ENCODE measurements at regions not wholly inside any gene's neighbourhood (a gene's known extent, or its start where the extent isn't known, plus 50 kb on each side); places are given as distances from the start of the nearest gene placed in this dataset.

DNA sequence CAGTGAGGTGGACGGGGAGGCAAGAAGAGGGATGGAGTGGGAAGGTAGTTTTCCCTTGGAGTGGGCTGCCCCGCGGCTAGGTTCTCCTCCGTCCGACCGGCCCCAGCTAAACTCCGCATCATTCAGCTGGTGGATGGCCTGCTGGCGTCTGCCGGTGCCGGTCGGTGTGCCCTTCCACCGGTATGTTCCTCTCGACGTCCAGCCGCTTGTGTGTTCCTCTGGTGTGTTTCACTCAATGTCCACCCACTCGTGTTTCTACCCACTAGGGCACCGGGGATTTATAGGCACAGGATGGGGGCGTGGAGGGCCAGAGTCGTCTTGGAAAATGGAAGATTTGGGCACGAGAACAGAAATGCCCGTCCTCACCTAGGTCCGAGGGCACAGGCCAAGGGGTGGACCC, 931.7 kb upstream of the B3GALT2 start:
- no peak for DNase-seq (ENCODE audit: low read depth in 1 of 2, low spot score in 1 of 2)

DNA sequence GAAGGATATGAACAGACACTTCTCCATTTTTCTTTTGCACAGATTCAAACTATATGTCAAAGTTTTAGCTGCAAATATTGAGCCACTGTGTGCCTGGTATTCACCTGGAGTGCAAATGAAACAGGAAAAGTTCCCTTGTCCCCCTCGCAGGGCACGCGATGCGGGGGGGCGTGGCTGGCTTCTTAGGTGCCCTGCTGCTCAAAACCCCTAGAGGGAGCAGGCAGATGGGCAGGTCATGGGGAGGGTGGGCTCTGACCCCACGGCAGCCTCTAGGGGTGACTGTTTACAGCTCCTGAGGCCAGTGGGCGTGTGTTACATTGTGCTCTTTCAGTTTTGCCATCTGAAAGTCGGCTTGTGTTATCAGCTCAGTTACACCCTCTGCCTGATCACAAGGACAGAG, 931.2 kb upstream of the B3GALT2 start:
- no peak for DNase-seq (ENCODE audit: low read depth in 1 of 2, low spot score in 1 of 2)

GRCh38 chr1:194114288-194114687, 927.9 kb upstream of the B3GALT2 start:
- no peak for DNase-seq (ENCODE audit: low read depth in 1 of 2, low spot score in 1 of 2)

- no peak for DNase-seq (ENCODE audit: low read depth in 1 of 2, low spot score in 1 of 2)
These were observed 919.0 kb upstream of the B3GALT2 start for GRCh38 chr1:194105381-194105780.

GRCh38 chr1:194104247-194104844, 917.9 kb upstream of the B3GALT2 start:
- DNase-seq (ENCODE audit: low read depth in 1 of 2, low spot score in 1 of 2), result no peak

GRCh38 chr1:194103516-194104246, 917.3 kb upstream of the B3GALT2 start:
- DNase-seq (ENCODE audit: low read depth in 1 of 2, low spot score in 1 of 2), result no peak

- DNase-seq (ENCODE audit: low read depth in 1 of 2, low spot score in 1 of 2), result no peak
These were observed 916.7 kb upstream of the B3GALT2 start for GRCh38 chr1:194103101-194103500.

GRCh38 chr1:194102607-194103006, 916.2 kb upstream of the B3GALT2 start:
- no peak for DNase-seq (ENCODE audit: low read depth in 1 of 2, low spot score in 1 of 2)

- no peak for DNase-seq (ENCODE audit: low read depth in 1 of 2, low spot score in 1 of 2)
These were observed 898.3 kb upstream of the B3GALT2 start for GRCh38 chr1:194084755-194085154.

GRCh38 chr1:194081444-194081843, 895.0 kb upstream of the B3GALT2 start:
- no peak for DNase-seq (ENCODE audit: low read depth in 1 of 2, low spot score in 1 of 2)

DNA sequence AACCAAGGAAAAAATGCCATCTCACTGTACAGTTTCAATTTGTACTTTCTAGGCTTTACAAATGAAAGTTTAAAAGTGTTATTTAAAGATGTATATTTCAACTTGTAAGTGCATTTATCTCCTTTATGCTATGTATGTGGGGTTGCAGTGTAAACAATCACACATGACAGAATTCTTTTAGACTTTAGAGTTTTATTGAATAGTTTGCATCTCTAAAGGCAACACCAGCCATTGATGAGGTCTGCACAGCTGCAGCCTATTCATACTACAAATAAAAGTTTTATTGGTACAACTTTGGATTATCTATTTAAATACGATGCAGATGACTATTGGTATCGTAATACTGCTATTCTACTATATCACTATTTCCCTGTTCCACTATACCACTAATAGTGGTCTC, 894.4 kb upstream of the B3GALT2 start:
- no peak for DNase-seq (ENCODE audit: low read depth in 1 of 2, low spot score in 1 of 2)

DNA sequence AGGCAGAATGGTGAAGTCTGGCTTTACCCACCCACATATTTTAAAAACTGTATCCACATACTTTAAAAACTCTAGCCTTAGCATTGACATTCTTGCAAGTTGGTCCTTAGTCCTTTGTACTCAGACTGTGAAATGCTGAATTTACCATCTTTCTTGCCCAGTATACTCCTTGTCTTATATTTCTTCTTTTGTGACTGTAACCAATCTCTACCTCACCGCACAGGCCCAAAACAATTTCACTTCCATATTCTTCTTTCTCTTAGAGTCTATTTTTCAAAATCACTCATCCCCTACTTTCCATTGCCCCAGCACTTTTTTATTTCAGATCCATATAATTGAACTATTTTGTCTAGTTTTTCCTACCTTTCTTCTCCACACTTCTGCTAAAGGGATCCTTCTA, 892.4 kb upstream of the B3GALT2 start:
- DNase-seq (ENCODE audit: low read depth in 1 of 2, low spot score in 1 of 2), result no peak

GRCh38 chr1:194076646-194077045, 890.2 kb upstream of the B3GALT2 start:
- DNase-seq (ENCODE audit: low read depth in 1 of 2, low spot score in 1 of 2), result no peak

DNA sequence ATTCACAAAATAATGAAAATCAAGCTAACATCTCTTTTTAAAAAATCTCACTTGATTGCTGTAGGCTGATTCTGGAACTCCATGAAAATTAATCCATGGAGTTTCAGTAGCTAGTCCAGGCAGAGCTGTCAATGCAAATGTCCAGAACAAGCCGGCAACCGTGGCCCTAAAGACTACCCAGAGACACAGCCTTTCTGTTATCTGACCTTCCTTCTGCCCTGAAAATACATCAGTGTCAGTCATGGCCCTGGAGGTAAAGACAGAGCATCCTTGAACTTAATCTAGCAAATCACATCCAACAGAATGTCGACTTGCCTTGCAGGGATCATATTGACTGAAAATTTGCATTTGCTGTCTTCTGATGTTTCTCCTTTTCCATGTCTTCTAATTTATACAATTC, 887.4 kb upstream of the B3GALT2 start:
- no peak for DNase-seq (ENCODE audit: low read depth in 1 of 2, low spot score in 1 of 2)

GRCh38 chr1:194071205-194071604, 884.8 kb upstream of the B3GALT2 start:
- no peak for DNase-seq (ENCODE audit: low read depth in 1 of 2, low spot score in 1 of 2)

DNA sequence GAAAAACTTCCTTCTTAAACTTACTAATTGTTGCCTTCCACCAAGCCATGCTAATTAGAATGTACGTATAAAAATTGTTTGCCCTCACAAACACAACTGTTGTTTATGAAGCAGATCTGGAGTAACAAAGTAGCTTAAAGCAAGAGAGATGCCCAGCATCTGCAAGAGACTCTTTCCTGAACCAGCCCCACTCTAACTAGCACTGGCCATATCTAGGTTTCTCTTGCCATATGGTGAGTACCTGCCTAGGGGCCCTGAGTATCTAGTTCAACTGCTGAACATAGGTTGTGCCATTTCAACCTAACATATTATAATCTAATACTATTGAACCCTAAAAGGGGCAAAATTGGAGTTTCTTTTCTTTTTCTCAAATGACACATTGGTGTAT, 883.4 kb upstream of the B3GALT2 start:
- no peak for DNase-seq (ENCODE audit: low read depth in 1 of 2, low spot score in 1 of 2)

- no peak for DNase-seq (ENCODE audit: low read depth in 1 of 2, low spot score in 1 of 2)
These were observed 882.9 kb upstream of the B3GALT2 start for GRCh38 chr1:194069168-194069830.

DNA sequence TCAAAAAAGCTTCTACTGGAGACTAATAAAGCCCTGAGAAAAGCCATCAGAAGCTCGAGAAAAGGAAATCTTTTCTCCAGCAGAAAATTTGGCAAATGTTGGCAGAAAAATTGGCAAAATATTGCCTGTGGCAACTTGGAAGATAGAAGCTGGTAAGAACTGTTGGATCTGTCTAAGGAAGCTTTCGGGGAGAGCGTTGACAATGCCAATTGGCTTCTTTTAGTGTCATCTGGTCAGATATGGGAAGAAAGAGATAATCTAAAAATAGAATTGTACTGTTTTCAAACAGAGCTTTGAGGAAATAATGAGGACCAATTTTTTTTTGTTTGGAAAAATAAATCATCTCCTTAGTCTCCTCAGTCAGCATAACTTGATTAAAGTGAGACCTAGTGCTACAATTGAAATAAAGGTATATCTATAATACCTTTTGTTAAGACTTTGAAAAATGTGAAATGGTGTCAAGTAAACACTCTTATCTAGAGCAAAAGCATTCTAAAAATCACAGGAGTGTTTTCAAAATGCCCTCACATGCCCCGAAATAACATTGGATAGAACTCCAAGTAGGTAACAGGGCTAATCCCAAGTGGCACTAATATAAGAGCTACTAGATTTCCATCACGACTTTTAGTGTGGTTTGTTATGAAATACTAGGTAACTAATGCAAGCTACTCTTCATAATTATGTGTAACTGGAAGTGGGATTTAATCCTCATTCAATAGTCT, 882.2 kb upstream of the B3GALT2 start:
- no peak for DNase-seq (ENCODE audit: low read depth in 1 of 2, low spot score in 1 of 2)

DNA sequence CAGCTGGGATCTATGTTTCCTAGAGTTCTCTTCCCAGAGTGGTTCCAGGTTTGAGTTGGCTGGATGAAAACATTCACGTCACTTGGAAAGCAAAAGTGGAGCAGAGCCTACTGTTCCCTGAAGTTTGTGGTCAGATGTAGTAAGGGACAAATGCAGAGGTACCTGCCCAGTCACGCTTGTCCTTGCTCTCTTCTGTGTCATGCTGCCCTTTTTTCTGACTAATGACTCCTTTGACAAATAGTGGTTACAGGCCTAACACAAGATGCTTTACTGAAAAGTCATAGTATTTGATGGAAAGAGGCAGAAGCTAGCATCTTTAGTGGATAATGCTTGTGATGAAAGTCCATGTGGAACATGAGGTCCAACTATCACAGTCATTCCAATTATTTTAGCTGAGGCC, 881.4 kb upstream of the B3GALT2 start:
- no peak for DNase-seq (ENCODE audit: low read depth in 1 of 2, low spot score in 1 of 2)

- DNase-seq (ENCODE audit: low read depth in 1 of 2, low spot score in 1 of 2), result no peak
These were observed 876.5 kb upstream of the B3GALT2 start for GRCh38 chr1:194062962-194063361.

DNA sequence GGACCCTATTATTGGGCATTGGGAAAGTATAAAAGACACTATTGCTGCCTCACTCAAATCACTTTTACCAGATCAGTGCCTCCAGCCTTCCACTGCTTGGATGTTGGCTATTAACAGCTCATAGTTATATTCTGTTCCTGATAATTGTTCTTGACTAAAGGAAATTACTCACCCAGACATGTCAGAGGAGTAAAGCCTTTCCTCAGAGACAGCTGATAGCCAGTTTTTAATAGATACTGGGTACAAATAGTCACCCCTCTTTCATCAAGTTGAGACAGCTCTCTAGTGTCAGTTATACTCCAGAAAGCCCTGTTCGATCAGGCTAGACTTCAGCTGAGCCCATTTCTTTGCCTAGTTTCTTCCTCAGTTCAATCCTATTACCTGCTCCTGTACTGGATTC, 876.1 kb upstream of the B3GALT2 start:
- no peak for DNase-seq (ENCODE audit: low read depth in 1 of 2, low spot score in 1 of 2)

DNA sequence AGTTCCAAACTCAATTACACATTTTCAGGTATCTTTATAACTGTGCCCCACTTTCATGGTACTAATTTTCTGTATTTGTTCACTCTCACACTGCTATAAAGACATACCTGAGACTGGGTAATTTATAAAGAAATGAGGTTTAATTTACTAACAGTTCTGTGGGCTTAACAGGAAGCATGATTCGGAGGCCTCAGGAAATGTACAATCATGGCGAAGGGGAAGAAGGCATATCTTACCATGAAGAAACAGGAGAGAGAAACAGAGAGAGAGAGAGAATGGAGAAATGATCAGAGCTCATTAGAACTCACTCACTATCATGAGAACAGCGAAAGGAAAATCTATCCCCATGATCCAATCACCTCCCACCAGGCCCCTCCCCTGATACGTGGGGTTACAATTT, 874.1 kb upstream of the B3GALT2 start:
- no peak for DNase-seq (ENCODE audit: low read depth in 1 of 2, low spot score in 1 of 2)
